ENCODE measurements at regions not wholly inside any gene's neighbourhood (a gene's known extent, or its start where the extent isn't known, plus 50 kb on each side); places are given as distances from the start of the nearest gene placed in this dataset.

- DNase-seq (no peak), ATAC-seq (peak; percentile 9 to 33 (median 21))
- Histone ChIP-seq H3K4me1 (peaks cover 0 to 34% (median 7%) of the 10 kb centered on the region in 4 donors), H3K36me3 (no peaks in the 10 kb centered on the region), H3K27ac (peak overlapping the region in 1 of 3 donors; percentile 3), H3K4me3 (no peak overlapping the region), H3K9me3 (no peaks in the 10 kb centered on the region), H3K27me3 (no peaks in the 10 kb centered on the region)
- WGBS (ENCODE audit: insufficient coverage, low coverage, low lambda C conversion rate, missing lambda C conversion rate) = 26% methylated on average over 8 of the region's 11 CpGs
- TF ChIP-seq, protein P1, sequence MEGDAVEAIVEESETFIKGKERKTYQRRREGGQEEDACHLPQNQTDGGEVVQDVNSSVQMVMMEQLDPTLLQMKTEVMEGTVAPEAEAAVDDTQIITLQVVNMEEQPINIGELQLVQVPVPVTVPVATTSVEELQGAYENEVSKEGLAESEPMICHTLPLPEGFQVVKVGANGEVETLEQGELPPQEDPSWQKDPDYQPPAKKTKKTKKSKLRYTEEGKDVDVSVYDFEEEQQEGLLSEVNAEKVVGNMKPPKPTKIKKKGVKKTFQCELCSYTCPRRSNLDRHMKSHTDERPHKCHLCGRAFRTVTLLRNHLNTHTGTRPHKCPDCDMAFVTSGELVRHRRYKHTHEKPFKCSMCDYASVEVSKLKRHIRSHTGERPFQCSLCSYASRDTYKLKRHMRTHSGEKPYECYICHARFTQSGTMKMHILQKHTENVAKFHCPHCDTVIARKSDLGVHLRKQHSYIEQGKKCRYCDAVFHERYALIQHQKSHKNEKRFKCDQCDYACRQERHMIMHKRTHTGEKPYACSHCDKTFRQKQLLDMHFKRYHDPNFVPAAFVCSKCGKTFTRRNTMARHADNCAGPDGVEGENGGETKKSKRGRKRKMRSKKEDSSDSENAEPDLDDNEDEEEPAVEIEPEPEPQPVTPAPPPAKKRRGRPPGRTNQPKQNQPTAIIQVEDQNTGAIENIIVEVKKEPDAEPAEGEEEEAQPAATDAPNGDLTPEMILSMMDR (IDR thresholded peaks at IDR 0.05) = no peak
- no peak for TF ChIP-seq POLR2A (IDR thresholded peaks at IDR 0.05)
- intact Hi-C loops (cut with DNase I) = no loop called here
Observed at GRCh38 chr2:64904413-64905329, 84.5 kb upstream of the SLC1A4 start.

DNA sequence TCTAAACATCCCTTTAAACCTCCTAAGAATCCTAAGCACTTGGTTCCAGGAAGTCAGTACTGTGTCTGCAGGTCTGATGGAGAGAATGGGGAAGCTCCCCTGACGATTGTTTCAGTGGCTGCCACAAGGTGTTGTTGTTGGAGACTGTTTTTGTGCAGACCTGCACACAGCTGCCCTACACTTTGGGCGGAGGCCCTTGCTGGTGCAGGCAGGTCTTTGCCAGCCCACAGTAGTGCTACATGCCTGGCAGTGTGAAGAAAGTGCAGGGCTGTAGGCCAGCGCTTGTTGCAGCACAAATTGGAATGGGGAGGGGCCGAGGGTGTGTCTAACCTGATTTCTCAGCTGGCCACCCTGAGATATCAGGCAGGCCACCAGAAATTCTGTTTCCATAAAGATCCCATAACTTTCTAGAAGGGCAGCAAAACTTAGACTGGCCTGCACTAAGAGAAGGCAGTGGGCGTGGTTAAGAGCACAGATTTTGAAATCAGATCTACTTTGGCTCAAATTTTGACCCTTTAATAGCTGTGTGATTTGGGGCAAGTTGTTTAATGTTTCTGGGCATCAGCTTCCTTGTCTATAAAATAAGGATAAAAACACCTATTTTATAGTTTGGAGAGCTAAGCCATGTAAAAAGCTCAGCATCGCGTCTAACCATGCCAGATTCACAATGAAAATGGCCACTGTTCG lies 83.7 kb upstream of the SLC1A4 start:
- TF ChIP-seq, protein P1 (IDR thresholded peaks at IDR 0.05) = no peak
- TF ChIP-seq POLR2A (IDR thresholded peaks at IDR 0.05) = no peak
- H3K4me1 ChIP-seq = peaks cover 0 to 29% (median 7%) of the 10 kb centered on the region in 4 donors
- H3K27ac ChIP-seq = no peak overlapping the region
- intact Hi-C loops (cut with DNase I) = no loop called here
- DNase-seq (peak; percentile 59 to 78 (median 75)), ATAC-seq (peak; percentile 75 to 84 (median 81))
- H3K27me3 ChIP-seq = no peaks in the 10 kb centered on the region
- no peaks in the 10 kb centered on the region for H3K36me3 ChIP-seq
- 67% methylated on average over 6 of the region's 8 CpGs for WGBS (ENCODE audit: insufficient coverage, low coverage, low lambda C conversion rate, missing lambda C conversion rate)
- H3K9me3 ChIP-seq = no peaks in the 10 kb centered on the region
- H3K4me3 ChIP-seq = no peak overlapping the region

DNA sequence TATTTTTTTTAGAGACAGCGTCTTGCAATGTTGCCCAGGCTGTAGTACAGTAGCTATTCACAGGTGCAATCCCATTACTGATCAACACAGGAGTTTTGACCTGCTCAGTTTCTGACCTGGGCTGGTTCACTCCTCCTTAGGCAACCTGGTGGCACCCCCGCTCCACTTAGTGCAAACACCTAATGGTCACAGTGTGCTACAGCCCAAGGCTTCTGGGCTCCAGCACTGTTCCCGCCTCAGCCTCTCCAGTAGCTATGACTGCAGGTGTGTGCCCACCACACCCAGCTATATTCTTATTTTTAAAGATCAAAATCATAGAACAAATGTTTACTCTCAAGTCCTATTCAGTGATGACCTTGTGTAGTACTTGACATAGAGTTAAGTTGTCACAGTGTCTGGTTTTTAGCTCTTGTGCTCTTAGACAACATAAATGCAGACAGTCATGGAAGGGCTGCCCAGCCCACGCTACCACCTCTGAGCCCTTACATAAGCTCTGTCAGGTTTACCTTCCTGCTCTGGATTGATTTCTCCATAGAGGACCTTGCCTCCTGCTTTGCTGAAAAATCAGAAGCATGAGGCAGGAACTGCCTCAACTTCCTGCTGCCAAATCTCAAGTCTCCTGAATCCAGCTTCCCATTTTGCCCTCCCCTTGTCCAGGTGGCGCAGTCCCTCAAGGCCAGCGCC lies 82.2 kb upstream of the SLC1A4 start:
- intact Hi-C loops (cut with DNase I) = no loop called here
- 58% methylated on average over 5 of the region's 6 CpGs for WGBS (ENCODE audit: insufficient coverage, low coverage, low lambda C conversion rate, missing lambda C conversion rate)
- ATAC-seq (peak; percentile 38 to 71 (median 62)), DNase-seq (no peak)
- H3K4me3 ChIP-seq = no peak overlapping the region
- peaks cover 0 to 29% (median 7%) of the 10 kb centered on the region in 4 donors for H3K4me1 ChIP-seq
- H3K27ac ChIP-seq = no peak overlapping the region
- TF ChIP-seq, protein P1 (IDR thresholded peaks at IDR 0.05) = no peak
- TF ChIP-seq POLR2A (IDR thresholded peaks at IDR 0.05) = no peak
- H3K36me3 ChIP-seq = no peaks in the 10 kb centered on the region
- no peaks in the 10 kb centered on the region for H3K27me3 ChIP-seq
- no peaks in the 10 kb centered on the region for H3K9me3 ChIP-seq

DNA sequence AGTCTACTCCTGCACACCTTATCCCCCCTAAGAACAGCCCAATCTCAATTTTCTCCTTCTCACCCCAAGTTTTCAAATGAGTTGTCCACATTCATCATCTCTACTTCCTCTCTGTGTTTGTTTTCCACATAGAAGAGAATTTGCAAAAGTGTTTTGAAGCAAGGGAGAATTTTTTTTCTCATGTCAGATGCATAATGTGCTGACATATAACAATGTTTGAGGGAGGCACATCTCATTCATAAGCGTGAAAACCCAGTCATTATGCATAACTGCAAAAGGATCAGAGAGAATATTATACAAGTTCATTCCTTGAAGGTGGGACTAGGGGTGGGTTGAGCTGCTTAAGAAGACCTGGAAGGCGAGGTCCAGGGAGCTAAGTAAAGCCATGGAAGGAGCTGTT lies 80.8 kb upstream of the SLC1A4 start:
- H3K27me3 ChIP-seq = no peaks in the 10 kb centered on the region
- intact Hi-C loops (cut with DNase I) = no loop called here
- H3K27ac ChIP-seq = no peak overlapping the region
- no peaks in the 10 kb centered on the region for H3K9me3 ChIP-seq
- ATAC-seq (no peak), DNase-seq (no peak)
- no peak overlapping the region for H3K4me3 ChIP-seq
- 90% methylated on average over 2 of the region's 2 CpGs for WGBS (ENCODE audit: insufficient coverage, low coverage, low lambda C conversion rate, missing lambda C conversion rate)
- H3K4me1 ChIP-seq = peaks cover 0 to 29% (median 7%) of the 10 kb centered on the region in 4 donors
- no peaks in the 10 kb centered on the region for H3K36me3 ChIP-seq
- TF ChIP-seq POLR2A (IDR thresholded peaks at IDR 0.05) = no peak
- TF ChIP-seq, protein P1 (IDR thresholded peaks at IDR 0.05) = no peak

Data from right lobe of liver (tissue), 6 donors.